RWPE1 (cell line): ENCODE measurements at regions not wholly inside any gene's neighbourhood (a gene's known extent, or its start where the extent isn't known, plus 50 kb on each side); places are given as distances from the start of the nearest gene placed in this dataset.

ENCODE experiments used
- CTCF ChIA-PET: fragments of 350-600 bp; sonication (Branson Sonifier 250); formaldehyde crosslinking; extraction: SDS; loops from one replicate; lab custom pipeline; 2021; lab: Yijun Ruan, JAX
- POLR2A ChIA-PET: fragments of 400-600 bp; formaldehyde crosslinking; extraction: SDS; loops from one replicate; lab custom pipeline; 2020; ENCODE audit warnings: antibody characterized with exemption; ENCODE audit not compliant: low non-redundant PET; lab: Yijun Ruan, JAX
- DNase-seq: peaks from one replicate; pipeline ENCODE4 v3.0.0; 2012; ENCODE audit warnings: low spot score
- H3K27ac ChIP-seq: fragments of 450-650 bp; 2 replicates; pipeline ENCODE4 v1.5.1; 2017
- TF ChIP-seq, protein P1 (sequence below): fragments of 450-650 bp; conservative IDR thresholded peaks from 2 replicates; pipeline ENCODE4 v1.5.1; 2017; ENCODE audit warnings: low read depth, mild to moderate bottlenecking

DNA sequence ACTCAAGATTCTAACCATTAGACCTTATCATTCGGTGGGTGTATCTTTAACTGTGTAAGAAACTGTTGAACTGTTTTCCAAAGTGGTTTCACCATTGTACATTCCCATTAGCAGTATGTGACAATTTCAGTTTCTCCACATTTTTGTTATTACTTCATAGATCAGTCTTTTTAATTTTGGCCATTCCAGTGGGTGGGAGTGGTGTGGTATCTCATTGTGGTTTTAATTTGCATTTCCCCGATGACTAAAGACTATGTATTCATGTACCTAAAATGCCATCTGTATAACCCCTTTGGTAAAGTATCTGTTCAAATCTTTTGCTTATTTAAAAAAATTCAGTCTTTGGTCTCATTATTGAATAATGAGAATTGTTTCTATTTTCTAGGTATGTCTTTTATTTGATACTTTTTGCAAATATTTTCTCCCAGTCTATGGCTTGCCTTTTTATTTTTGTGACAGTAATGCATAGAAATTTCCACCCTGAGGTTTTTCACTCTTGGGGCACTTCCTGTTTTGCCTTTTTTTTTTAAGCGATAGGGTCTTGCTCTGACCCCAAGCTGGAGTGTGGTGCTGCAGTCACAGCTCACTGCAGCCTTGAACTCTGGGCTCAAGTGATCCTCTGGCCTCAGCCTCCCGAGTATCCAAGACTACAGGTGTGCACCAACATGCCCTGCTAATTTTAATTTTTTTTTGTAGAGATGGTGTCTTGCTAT is 141.1 kb upstream of the ITGB1 start:
- ChIA-PET CTCF (no interaction called here), POLR2A (no interaction called here)
- no peak overlapping the region for H3K27ac ChIP-seq
- TF ChIP-seq, protein P1, sequence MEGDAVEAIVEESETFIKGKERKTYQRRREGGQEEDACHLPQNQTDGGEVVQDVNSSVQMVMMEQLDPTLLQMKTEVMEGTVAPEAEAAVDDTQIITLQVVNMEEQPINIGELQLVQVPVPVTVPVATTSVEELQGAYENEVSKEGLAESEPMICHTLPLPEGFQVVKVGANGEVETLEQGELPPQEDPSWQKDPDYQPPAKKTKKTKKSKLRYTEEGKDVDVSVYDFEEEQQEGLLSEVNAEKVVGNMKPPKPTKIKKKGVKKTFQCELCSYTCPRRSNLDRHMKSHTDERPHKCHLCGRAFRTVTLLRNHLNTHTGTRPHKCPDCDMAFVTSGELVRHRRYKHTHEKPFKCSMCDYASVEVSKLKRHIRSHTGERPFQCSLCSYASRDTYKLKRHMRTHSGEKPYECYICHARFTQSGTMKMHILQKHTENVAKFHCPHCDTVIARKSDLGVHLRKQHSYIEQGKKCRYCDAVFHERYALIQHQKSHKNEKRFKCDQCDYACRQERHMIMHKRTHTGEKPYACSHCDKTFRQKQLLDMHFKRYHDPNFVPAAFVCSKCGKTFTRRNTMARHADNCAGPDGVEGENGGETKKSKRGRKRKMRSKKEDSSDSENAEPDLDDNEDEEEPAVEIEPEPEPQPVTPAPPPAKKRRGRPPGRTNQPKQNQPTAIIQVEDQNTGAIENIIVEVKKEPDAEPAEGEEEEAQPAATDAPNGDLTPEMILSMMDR: no peak
- DNase-seq: no peak

GRCh38 chr10:33095867-33096815 is 138.1 kb upstream of the ITGB1 start:
- H3K27ac ChIP-seq: no peak overlapping the region
- ChIA-PET CTCF (no interaction called here), POLR2A (no interaction called here)
- DNase-seq: no peak
- TF ChIP-seq, protein P1: no peak

DNA sequence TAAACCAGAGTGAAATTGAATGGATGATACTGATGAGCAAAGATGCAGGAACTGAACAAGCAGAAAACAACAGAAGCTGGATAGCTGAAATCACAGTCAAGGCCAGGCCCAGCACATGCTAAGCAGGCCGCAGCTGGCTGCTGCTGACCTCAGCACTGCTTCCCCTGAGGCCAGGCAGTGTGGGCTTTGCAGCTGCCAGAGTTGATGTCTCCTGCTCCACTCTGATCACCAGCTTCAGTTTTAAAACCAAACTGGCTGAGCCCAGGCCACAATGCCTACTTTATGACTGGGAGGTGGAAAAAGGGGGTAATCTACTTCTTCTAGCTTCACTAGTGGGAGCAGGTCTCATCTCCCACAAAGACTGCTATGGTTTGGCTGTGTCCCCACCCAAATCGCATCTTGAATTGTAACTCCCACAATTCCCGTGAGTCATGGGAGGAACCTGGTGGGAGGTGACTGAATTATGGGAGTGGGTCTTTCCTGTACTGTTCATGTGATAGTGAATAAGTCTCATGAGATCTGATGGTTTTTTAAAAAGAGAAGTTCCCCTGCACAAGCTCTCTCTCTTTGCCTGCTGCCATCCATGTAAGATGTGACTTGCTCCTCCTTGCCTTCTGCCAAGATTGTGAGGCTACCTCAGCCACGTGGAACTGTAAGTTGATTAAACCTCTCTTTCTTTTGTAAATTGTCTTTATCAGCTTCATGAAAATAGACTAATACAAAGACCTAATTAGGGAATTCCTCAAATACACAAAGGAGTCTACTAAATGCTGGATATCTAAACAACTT is 136.4 kb upstream of the ITGB1 start:
- CTCF ChIA-PET: interaction anchor here (0.5 to 1.1 kb wide), 4 partner anchors 27 to 903 kb away, joined by 3 to 4 read pairs (median 3); no protein-coding TSS in a partner anchor
- DNase-seq: no peak
- H3K27ac ChIP-seq: no peak overlapping the region
- POLR2A ChIA-PET: no interaction called here
- TF ChIP-seq, protein P1: no peak

- no peak overlapping the region for H3K27ac ChIP-seq
- CTCF ChIA-PET: interaction anchor here (1.0 to 1.1 kb wide), 2 partner anchors 26 to 234 kb away, joined by 3 to 4 read pairs; no protein-coding TSS in a partner anchor
- DNase-seq: no peak
- POLR2A ChIA-PET: no interaction called here
- TF ChIP-seq, protein P1: no peak
These were observed 135.3 kb upstream of the ITGB1 start for GRCh38 chr10:33093362-33093761.

GRCh38 chr10:33092596-33092995 is 134.6 kb upstream of the ITGB1 start:
- ChIA-PET CTCF (no interaction called here), POLR2A (no interaction called here)
- no peak for DNase-seq
- TF ChIP-seq, protein P1: no peak
- H3K27ac ChIP-seq: no peak overlapping the region

DNA sequence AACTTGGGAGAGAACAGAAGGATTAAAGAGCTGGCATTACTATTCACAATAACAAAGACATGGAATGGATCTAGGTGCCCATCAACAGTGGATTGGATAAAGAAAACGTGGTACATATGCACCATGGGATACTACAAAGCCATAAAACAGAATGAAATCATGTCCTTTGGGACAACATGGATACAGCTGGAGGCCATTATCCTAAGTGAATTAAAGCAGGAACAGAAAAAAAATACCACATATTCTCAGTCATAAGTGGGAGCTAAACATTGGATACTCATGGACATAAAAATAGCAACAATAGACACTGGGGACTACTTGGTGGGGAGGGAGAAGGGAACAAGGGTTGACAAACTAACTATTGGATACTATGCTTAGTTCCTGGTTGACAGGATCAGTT is 133.2 kb upstream of the ITGB1 start:
- DNase-seq: no peak
- TF ChIP-seq, protein P1: no peak
- POLR2A ChIA-PET: no interaction called here
- no peak overlapping the region for H3K27ac ChIP-seq
- CTCF ChIA-PET: interaction anchor here (0.6 kb wide), 1 partner anchor 788 kb away, joined by 3 read pairs; no protein-coding TSS in a partner anchor
